ENCODE measurements at regions not wholly inside any gene's neighbourhood (a gene's known extent, or its start where the extent isn't known, plus 50 kb on each side); places are given as distances from the start of the nearest gene placed in this dataset.
"Not testable (repeated sequence)": the region's sequence is repeated elsewhere in the genome, so short reads cannot be mapped to it uniquely, and the experiment has no call there.

- DNase-seq (ENCODE audit: low spot score), result not testable (repeated sequence)
These were observed 961.5 kb upstream of the DEFB115 start for GRCh38 chr20:30295967-30296366.

GRCh38 chr20:30297878-30298595 is 959.4 kb upstream of the DEFB115 start:
- not testable (repeated sequence) for DNase-seq (ENCODE audit: low spot score)

- not testable (repeated sequence) for DNase-seq (ENCODE audit: low spot score)
These were observed 957.2 kb upstream of the DEFB115 start for GRCh38 chr20:30300220-30300642.

- DNase-seq (ENCODE audit: low spot score), result not testable (repeated sequence)
These were observed 954.7 kb upstream of the DEFB115 start for GRCh38 chr20:30302786-30303185.

GRCh38 chr20:30309938-30310337 is 947.5 kb upstream of the DEFB115 start:
- not testable (repeated sequence) for DNase-seq (ENCODE audit: low spot score)

- not testable (repeated sequence) for DNase-seq (ENCODE audit: low spot score)
These were observed 947.1 kb upstream of the DEFB115 start for GRCh38 chr20:30310385-30310784.

GRCh38 chr20:30312220-30312619 is 945.2 kb upstream of the DEFB115 start:
- not testable (repeated sequence) for DNase-seq (ENCODE audit: low spot score)

- not testable (repeated sequence) for DNase-seq (ENCODE audit: low spot score)
These were observed 943.8 kb upstream of the DEFB115 start for GRCh38 chr20:30313660-30314059.

- DNase-seq (ENCODE audit: low spot score), result not testable (repeated sequence)
These were observed 941.4 kb upstream of the DEFB115 start for GRCh38 chr20:30316063-30316462.

- not testable (repeated sequence) for DNase-seq (ENCODE audit: low spot score)
These were observed 940.7 kb upstream of the DEFB115 start for GRCh38 chr20:30316532-30317299.

- DNase-seq (ENCODE audit: low spot score), result not testable (repeated sequence)
These were observed 923.7 kb upstream of the DEFB115 start for GRCh38 chr20:30333744-30334143.

GRCh38 chr20:30337556-30337955 is 919.9 kb upstream of the DEFB115 start:
- DNase-seq (ENCODE audit: low spot score), result not testable (repeated sequence)

- not testable (repeated sequence) for DNase-seq (ENCODE audit: low spot score)
These were observed 908.5 kb upstream of the DEFB115 start for GRCh38 chr20:30348932-30349331.

- not testable (repeated sequence) for DNase-seq (ENCODE audit: low spot score)
These were observed 900.5 kb upstream of the DEFB115 start for GRCh38 chr20:30356854-30357467.

- not testable (repeated sequence) for DNase-seq (ENCODE audit: low spot score)
These were observed 895.7 kb upstream of the DEFB115 start for GRCh38 chr20:30361756-30362155.

- not testable (repeated sequence) for DNase-seq (ENCODE audit: low spot score)
These were observed 881.1 kb upstream of the DEFB115 start for GRCh38 chr20:30376430-30376766.

GRCh38 chr20:30376767-30377658 is 880.5 kb upstream of the DEFB115 start:
- peak; percentile 48 for DNase-seq (ENCODE audit: low spot score)

GRCh38 chr20:30378317-30378716 is 879.1 kb upstream of the DEFB115 start:
- not testable (repeated sequence) for DNase-seq (ENCODE audit: low spot score)

GRCh38 chr20:30378721-30379120 is 878.7 kb upstream of the DEFB115 start:
- DNase-seq (ENCODE audit: low spot score), result not testable (repeated sequence)

GRCh38 chr20:30384841-30385240 is 872.6 kb upstream of the DEFB115 start:
- DNase-seq (ENCODE audit: low spot score), result not testable (repeated sequence)

GRCh38 chr20:30386099-30386498 is 871.4 kb upstream of the DEFB115 start:
- DNase-seq (ENCODE audit: low spot score), result not testable (repeated sequence)

- DNase-seq (ENCODE audit: low spot score), result not testable (repeated sequence)
These were observed 869.6 kb upstream of the DEFB115 start for GRCh38 chr20:30387823-30388222.
